NK-92 treated with Interleukin-12 subunit alpha and Interleukin-12 subunit beta, amount 100 ng/mL, for 24 hours (cell line): ENCODE measurements at regions not wholly inside any gene's neighbourhood (a gene's known extent, or its start where the extent isn't known, plus 50 kb on each side); places are given as distances from the start of the nearest gene placed in this dataset.

Source experiments
- DNase-seq: peaks from one replicate; lab custom pipeline; 2025; lab: John Stamatoyannopoulos, UW

DNA sequence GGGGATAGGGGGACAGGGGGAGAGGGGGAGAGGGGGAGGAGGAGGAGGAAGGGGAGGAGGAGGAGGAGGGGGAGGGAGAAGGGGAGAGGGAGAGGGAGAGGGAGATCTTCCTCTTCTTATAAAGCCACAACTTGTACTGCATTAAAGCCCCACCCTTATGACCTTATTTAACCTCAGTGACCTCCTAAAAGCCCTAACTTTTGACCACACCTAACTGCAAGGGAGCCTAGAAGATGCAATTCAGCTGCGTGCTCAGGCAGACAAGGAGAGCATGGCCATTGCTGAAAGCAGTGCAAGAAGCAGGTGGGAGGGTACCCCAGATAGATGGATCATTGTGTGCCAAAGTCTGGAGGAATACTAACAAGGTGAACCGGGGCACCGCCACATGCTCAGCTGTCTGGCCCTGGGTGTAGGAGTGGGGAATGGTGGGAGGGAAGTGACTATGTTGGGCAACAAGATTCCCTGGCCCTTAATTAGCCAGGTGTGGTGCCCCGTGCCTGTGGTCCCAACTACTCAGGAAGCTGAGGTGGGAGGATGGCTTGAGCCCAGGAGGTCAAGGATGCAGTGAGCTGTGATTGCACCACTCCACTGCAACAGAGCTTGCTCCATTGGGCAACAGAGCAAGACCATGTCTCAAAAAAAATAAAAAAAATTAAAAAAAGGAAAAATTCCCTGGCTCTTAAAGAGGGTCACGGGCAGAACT lies 125.4 kb upstream of the BOD1 start:
- no peak for DNase-seq

DNA sequence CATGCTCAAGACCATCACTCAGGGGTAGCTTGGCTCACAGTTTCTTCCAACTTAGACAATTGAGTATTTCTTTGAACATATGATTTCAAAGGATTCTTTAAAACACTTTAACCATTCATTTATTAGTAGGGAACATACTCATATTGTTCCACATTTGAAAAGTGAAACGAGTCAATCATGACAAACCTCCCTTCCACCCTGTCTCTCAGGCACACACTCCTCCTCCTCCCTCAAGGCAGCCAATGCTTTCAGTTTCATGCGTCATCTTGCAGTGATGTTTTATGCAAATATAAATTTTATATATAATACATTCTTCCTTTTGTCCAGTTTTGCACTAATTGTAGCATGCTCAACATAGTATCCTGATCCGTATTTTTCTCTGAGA lies 126.0 kb upstream of the BOD1 start:
- DNase-seq, result no peak

- DNase-seq, result no peak
These were observed 127.3 kb upstream of the BOD1 start for GRCh38 chr5:173743641-173744343.

GRCh38 chr5:173744551-173744950 lies 128.1 kb upstream of the BOD1 start:
- DNase-seq, result no peak

DNA sequence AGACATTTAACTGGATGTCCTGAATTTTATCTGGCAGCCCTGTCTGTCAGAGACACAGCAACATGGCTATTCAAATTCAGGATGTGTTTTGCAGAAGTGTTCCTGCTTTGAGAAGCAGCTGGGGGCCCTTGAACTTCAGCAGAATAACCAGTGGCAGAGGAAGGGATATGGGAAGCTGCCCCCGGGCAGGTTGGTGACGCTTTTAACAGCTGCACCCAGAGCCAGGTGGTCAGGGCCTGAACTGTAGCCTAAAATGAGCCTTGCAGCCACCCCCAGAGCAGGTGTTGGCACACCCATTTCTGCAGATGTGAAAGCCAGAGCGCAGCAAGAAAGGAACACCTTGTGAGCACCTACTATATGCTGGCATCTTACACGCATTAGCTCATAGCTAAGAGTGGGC lies 128.7 kb upstream of the BOD1 start:
- DNase-seq, result no peak

GRCh38 chr5:173745557-173745956 lies 129.1 kb upstream of the BOD1 start:
- no peak for DNase-seq

DNA sequence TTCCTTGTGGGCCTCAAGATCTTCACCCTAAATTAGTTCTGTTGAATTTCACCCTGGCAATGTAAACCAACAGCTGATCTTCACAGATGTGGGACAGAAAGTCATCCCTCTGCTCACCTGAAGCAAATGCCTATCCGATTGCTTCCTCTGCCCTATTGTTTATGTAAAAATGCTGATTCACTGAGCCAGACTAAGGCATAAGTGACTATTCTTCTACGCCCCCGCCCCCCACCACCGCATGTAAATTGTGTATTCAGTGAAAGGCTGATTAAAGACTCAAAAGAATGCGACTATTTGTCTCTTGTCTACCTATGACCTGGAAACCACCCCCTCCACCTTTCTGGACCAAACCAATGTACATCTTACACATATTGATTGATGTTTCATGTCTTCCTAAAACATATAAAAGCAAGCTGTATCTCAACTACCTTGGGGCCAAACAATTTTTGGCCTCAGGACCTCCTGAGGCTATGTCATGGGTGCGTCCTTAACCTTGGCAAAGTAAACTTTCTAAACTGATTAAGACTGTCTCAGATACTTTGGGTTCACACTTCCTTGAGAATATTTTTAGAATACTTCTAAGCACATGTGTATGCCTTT lies 129.7 kb upstream of the BOD1 start:
- DNase-seq, result no peak

DNA sequence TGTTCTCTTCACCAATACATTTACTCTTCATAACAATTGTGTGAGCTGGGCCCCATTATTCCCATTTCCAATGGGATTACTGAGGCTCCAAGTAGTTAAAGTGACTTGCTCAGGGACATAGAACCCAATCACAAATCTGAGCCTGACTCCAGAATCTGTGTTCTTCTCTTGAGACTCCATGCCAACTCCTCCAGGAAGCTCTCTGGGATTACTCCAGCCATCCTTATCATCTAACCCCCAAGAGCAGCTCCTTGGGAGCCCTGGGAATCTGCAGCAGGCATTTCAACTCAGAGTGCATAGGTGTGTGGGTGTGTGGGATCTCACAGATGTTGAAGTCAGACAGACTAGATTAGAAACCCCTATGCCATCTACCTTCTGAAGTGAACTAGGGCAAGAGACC lies 131.4 kb upstream of the BOD1 start:
- no peak for DNase-seq

- DNase-seq, result no peak
These were observed 134.3 kb upstream of the BOD1 start for GRCh38 chr5:173750538-173751265.

DNA sequence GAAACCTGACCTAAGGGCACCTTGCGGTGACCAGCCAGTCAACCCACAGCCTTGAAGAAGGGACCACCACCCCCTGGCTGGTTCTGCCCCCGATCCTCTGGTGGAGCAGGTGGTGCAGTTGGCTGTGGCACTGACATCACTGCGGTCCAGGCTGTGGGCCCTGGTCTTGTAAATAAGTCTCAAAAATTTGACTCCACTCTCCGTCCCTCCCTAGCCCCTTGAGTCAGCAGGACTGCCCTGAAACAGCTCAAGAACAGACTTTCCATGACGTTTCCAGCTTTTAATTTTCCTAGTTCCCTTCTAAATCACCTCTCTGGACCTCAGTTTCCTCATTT lies 134.8 kb upstream of the BOD1 start:
- no peak for DNase-seq

GRCh38 chr5:173752653-173753052 lies 135.5 kb upstream of the CPEB4 start:
- no peak for DNase-seq

DNA sequence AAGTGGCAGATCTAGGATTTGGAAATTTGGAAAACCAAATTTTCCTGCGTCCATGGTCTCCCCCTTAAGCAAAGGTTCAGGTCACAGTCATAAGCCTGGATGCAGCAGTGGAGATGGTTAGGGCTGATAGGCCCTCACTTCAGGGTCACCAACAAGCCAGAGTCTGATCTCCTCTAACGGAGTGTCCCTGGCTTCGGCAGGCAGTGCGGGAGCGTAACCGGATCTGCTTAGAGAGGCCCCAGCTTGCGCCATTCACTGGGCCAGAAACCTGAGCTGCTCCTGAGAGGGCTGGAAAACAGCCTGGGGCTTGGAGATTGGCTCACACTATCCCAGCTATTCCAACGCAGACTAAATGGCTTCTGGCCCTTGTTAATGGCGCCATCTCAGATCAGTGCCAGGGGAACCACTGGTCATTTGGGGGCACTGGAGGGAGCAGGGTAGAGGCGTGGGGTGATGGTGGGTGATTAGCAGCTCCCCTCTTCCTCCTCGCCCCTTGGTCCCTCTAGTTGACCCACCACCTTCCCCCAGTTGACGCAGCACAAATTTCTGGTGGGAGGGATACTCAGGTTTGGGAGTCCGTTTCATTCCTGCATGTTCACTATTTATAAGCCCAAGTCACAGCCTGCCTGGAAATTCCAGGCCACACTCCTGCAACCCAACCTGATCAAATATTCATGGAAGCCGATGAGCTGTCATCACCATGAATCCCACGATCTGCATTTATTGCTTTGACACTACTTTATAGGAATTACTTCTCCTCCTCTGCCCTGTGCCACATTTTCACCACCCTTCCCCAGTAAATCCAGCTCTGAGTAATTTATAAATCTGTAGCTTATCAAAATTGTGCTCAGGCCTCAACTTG lies 134.6 kb upstream of the CPEB4 start:
- no peak for DNase-seq

GRCh38 chr5:173755319-173755718 lies 132.8 kb upstream of the CPEB4 start:
- DNase-seq, result no peak

DNA sequence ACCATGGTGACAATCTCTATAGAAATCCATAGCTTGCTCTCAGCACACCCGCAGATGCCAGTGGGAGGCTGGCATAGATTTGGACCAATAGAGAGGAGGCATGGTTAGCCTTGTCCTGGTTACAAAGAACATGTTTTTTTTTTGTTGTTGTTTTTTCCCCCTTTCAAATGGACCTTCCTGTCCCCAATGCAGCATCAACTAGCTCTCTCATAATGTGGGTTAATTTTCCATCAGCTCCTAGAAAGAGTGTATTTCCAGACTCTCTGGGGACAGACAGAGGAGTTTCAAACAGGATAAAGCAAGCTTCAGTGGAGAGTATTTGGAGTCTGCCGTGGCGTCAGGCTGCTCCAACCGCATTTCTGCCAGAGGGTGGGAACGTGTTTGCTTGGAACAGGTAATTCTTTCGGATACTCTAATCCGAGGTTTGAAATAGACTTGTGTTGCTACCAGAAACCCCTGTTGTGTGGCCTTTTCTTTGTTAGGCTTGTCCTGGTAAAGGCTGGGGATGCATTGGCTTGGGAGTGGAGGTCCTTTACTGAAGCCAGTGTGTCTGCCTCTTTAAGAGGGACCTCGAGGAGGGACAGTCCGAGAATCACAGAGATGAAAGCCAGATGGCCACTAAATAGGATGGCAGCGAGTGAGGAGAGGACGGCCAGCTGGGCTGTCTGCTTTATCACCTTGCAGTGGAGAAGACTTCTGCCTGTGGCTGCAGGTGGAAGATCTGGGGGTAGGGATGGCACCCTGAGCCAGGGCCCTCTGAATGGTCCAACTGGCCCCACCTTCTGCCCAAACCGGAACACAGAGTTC lies 130.5 kb upstream of the CPEB4 start:
- no peak for DNase-seq

GRCh38 chr5:173758676-173759075 lies 129.5 kb upstream of the CPEB4 start:
- no peak for DNase-seq

DNA sequence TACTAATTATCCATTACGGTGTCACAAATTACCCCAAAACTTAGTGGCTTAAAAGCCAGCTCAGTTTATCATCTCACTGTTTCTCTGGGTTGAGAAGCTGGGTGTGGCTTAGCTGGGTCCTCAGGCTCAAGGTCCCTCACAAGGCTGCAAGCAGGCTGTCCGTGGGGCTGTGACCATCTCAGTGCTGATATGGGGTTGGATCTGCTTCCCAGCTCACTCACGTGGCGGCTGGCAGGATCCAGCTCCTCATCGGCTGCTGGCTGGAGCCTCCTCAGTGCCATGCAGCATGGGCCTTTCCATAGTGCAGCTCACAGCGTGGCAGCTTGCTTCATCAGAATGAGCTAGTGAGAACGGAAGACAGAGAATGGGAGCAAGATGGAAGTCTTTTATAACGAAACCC lies 128.5 kb upstream of the CPEB4 start:
- no peak for DNase-seq

DNA sequence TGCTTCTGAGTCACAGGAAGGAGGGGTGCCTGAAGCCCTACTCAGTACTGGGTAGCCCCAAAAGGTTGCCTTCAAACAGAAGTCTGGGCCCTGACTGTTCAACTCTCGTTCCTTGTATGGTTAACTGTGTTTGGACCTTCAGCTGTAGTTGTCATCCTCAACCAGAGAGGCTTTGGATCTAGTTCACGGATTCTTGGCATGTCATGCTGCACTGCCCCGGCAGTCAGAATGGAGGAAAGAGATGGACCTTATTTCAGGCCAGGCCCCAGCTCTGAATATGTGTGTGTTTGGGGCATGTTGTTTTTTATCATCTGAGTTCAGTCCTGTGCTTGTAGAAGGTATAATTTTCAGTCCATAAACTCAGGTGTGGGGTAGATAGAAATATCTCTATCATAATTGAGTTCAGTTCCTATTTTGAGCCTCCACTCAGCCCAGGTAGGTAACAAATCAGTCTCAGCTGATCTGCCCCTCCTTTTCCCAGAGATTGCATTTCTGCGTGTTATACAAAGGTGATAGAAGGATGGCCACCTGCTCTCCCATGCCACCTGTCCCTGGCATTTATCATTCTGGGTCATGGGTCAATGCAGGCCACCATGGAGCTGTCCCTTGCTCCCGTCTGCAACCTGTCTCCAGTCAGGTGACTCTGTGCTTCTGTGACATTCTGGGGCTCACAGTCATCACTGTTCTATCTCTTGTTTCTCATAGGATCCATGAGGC lies 127.5 kb upstream of the CPEB4 start:
- no peak for DNase-seq

- DNase-seq, result no peak
These were observed 127.0 kb upstream of the CPEB4 start for GRCh38 chr5:173761178-173761513.

- DNase-seq, result no peak
These were observed 126.1 kb upstream of the CPEB4 start for GRCh38 chr5:173762045-173762444.

- DNase-seq, result no peak
These were observed 125.2 kb upstream of the CPEB4 start for GRCh38 chr5:173762930-173763329.

- DNase-seq, result no peak
These were observed 124.7 kb upstream of the CPEB4 start for GRCh38 chr5:173763410-173763809.
